Stimulated activated CD8-positive, alpha-beta memory T cell treated with anti-CD3 and anti-CD28 coated beads, Interleukin-4, amount 100 ng/mL, for 24 hours (primary cell): ENCODE measurements at regions not wholly inside any gene's neighbourhood (a gene's known extent, or its start where the extent isn't known, plus 50 kb on each side); places are given as distances from the start of the nearest gene placed in this dataset.

Experiments
- DNase-seq: peaks from one replicate; pipeline ENCODE4 v3.0.0-alpha.2; 2020; ENCODE audit warnings: low read depth

DNA sequence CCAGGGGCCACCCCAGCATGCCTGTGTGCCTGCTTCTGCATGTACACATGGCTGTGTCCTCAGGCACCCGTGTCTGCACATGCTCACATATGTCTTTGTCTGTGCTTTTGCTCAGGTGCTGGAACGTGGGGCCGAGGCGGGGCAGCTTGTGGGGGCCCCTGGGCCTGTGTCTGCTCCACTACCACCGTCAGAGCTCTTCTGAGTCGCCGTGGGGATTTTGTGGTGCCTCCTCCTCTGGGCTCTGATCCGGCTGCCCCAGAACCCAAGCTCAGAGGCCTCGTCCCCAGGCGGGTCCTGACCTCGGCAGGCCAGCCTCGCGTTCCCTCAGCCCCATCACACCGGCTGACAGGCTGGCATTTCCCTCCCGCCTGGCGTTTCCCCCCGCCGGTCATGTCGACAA is 104.6 kb upstream of the ACTRT2 start:
- no peak for DNase-seq

GRCh38 chr1:2917284-2917683 is 104.0 kb upstream of the ACTRT2 start:
- DNase-seq, result no peak

DNA sequence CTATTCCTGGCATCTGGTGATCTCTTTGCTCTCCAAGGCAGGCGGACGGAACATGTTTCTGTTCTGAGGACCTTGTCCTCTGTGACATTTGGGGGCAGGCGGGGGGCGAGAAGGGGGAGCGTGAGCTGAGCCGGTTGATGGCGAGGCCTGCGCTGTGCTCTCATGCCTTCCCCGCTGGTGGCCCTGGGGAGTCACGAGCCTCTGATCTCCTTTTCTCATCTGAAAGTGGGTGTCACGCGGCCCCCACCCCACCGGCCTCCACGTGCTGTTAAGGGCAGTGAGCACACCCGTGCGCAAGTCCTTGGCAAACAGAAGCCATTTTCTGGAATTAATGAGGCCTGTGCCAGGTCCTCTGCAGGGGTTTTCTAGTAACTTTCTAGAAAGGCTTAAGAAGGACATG is 102.8 kb upstream of the ACTRT2 start:
- DNase-seq, result no peak

GRCh38 chr1:2919841-2920240 is 101.4 kb upstream of the ACTRT2 start:
- no peak for DNase-seq

DNA sequence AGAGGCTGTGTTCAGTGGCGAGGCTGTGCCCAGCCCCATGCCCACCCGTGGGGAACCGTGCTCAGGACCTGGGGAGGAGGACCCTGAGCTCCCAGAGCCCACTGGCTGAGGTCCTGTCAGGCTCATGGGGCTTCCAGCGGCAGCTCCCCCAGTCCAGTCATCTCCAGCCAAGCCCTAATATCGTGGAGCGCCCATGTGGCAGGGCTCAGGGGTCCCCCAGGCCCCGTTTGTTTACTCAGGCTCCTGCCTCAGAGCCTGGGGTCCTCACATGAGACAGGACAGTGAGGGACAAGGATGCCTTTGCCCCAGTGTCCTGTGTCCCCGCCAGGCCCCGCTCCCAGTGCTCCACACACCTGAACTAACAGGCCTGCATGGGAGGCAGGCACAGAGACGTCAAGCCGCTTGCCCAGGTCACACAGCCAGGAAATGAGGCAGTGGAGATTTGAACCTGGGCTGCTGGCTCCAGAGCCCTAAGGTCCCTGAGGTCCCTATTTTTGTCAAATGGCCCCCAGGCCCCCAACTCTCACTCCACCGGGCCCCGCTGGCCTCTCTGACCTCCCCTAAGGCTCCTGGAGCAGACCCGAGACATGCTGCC is 100.7 kb upstream of the ACTRT2 start:
- DNase-seq, result no peak

GRCh38 chr1:2921970-2922686 is 99.1 kb upstream of the ACTRT2 start:
- DNase-seq, result peak; percentile 32

DNA sequence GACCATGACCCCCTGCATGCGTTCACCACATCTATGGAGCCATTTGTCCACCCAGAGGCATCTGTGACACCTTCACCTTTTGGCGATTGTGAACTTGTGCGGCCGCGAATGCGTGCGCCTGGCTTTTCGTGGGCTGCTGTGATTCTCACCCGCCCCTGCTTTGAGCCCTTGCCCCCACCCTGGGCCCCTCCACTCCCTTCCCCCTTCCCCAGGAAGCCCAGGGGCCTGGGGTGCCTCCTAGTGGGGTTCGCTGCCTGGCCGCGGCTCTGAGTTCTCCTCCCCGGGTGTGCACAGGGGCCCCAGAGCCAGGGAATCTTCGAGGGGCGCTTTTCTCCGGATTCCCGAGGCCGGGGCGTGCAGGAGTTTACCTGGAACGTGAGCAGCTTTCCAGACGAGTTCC is 97.9 kb upstream of the ACTRT2 start:
- no peak for DNase-seq

DNA sequence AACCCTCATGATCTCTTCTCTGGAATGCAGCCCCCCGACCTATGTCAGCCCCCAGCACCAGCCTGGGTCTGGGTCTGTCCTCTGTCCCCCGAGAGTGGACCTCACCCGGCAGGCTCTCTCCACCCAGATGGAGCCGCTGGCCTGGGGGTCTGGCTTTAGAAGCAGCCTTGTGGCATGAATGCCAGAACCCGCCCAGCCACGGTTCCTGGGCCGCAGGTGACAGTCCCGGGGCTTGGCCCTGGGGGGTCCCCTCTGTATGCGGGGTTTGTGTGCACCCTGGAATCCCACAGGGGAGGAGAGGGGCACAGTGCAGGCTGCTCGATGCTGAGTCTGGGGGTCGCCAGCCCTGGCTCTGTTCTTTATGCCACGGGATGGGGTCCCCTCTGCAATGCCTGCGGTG is 96.0 kb upstream of the ACTRT2 start:
- DNase-seq, result no peak

DNA sequence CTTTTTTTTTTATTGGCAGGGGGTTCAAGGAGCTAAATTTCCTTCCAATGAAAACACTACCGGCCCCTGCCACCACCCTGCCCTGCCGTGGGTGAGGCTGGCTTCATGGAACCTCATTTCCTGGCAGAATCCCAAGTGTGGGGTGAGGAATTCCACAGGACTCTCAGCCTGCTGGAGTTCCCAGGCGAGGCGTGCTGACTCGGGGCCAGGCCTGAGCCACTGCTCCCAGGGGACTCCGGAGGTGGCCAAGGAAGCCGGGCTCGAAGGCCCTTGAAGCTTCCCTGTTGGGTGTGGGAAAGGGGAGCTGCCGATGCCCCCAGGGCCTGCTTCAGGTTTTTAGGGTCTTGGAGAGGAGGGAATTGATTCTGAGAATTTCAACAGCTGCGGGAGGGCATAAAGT is 95.3 kb upstream of the ACTRT2 start:
- DNase-seq, result no peak

- DNase-seq, result no peak
Measured at GRCh38 chr1:2926447-2927055, 94.7 kb upstream of the ACTRT2 start.

- no peak for DNase-seq
Measured at GRCh38 chr1:2927393-2928360, 93.6 kb upstream of the ACTRT2 start.

- DNase-seq, result no peak
Measured at GRCh38 chr1:2928366-2929325, 92.6 kb upstream of the ACTRT2 start.

- DNase-seq, result no peak
Measured at GRCh38 chr1:2929335-2929734, 91.9 kb upstream of the ACTRT2 start.

GRCh38 chr1:2930016-2930815 is 91.1 kb upstream of the ACTRT2 start:
- DNase-seq, result no peak

DNA sequence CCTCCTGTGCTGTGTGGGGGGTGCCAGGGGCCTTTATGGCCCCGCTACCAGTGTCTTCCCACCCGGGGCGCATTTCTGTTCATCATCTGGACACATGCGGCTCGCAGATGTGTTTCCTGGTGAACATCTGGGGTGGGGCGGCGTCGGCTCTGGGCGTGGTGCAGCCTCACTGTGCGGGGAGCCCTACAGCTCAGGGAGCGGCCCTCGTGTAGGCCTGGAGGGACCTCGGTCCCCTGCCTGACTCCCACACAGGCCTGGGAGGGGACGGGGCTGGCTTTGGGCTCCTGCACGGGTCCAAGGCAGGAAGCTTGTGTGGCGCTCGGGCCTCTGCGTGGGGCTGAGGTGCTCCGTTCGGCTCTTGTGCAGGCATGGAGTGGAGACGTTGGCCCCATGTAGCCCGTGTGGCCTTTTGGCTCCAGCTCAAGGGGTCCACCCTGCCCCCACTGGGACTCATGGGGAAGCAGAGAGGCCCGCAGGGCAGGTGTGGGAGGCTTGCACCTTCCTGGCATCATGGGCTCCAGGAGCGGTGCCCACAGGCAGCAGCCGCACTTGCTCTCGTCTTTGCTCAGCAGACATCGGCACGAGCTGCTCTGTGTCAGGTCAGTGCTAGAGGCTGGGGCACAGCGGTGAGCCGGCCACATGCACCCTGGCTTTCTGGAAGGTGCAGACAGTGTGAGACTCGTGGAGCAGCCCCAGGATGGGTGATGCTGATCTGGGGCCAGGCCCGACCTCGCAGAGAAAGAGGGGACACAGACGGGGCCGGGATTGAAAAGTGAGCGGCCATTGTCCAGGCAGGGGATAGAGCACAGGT is 90.1 kb upstream of the ACTRT2 start:
- no peak for DNase-seq

DNA sequence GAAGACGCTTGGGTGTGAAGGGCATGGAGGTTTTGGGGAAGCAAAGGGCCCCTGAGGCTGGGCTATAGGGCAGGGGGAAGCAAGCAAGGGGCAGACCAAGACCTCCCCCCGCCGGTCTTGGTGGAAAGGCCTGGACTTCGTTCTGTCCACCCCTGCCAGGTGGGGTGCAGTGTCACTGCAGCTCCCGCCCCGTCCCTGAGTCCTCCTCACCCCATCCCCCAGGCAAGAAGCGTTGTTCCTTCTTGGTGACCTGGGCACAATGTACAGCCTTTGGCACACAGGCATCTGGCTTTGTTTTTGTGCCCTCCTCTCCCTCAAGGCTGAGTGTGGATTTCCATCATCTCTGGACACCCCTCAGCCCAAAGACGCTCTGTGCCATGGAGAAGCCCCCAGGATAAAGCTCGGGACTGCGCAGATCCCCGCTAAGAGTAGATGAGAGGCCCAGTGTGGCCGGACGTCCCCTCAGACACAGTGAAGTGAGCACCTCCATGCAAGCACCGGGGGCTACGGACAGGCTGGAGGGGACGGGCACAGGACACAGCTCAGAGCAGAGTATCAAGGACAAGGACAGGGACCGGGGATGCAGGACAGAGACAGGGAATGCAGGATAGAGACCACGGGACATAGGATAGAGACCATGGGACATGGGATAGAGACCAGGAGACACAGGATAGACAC is 89.4 kb upstream of the ACTRT2 start:
- no peak for DNase-seq

DNA sequence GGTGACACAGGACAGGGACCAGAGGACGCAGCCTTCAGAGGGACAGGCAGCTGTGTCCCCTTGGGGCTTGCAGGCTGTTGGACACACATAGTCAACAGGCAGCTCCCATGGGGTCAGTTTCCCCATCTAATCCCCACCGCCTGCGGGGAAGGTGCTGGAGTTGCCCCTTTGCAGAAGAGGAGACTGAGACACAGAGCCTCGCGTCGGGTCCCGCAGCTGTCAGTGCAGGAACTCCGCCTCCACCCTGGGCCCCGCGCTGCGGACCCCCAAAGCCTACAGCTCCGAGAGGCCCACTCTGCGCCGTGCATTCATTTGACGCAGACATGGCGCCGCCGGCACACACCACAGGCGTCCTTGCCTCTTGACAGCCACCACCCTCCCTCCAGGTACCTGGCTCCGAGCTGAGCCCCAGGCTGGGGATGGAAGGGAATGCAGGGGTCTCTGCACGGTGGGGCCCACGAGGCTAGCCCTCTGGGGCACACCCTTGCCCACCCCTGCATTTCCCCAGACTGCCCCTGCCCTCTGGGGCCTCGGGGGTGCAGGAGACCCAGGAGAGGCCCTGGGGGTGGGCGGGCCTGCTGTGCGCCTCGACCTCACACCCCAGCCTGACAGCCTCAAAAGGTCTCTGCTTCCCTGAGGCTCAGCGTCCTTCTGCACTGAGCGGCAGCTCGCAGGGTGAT is 88.5 kb upstream of the ACTRT2 start:
- no peak for DNase-seq

- DNase-seq, result no peak
Measured at GRCh38 chr1:2933431-2934155, 87.7 kb upstream of the ACTRT2 start.
